HepG2 (cell line): ENCODE measurements at regions not wholly inside any gene's neighbourhood (a gene's known extent, or its start where the extent isn't known, plus 50 kb on each side); places are given as distances from the start of the nearest gene placed in this dataset.
A peak's percentile ranks its signal among the peaks of the same experiment; 100 is the strongest.

Experiments used
- ATAC-seq: fragments of 200-7000 bp; cut with Tn5 transposase; 3 replicates; pipeline ENCODE4 v1.9.1; 2020; ENCODE audit warnings: mild to moderate bottlenecking, moderate library complexity
- BruUV-seq: library from RNA; stranded (reverse); fragments of 400-500 nt; replicated peaks from 2 replicates; lab custom pipeline; 2021; lab: Mats Ljungman, UMichigan
- CTCF ChIA-PET: fragments of 300-600 bp; formaldehyde crosslinking; extraction: SDS; loops from one replicate; lab custom pipeline; 2021; ENCODE audit warnings: low total read pairs, inconsistent platforms, low intra/inter-chr PET ratio; lab: Yijun Ruan, JAX
- POLR2A ChIA-PET: fragments of 350-600 bp; sonication (Branson Sonifier 250); formaldehyde crosslinking; loops from one replicate; lab custom pipeline; 2020; ENCODE audit warnings: antibody characterized with exemption, inconsistent platforms; lab: Yijun Ruan, JAX
- DNase-seq: peaks from one replicate; pipeline ENCODE4 v3.0.0-alpha.2; 2015; ENCODE audit warnings: low spot score
- FAIRE-seq: peaks from 3 replicates; lab custom pipeline; 2011; peaks lifted over from hg19 to GRCh38; lab: Jason Lieb, UNC
- H2AFZ ChIP-seq: one replicate; pipeline ENCODE4 v1.6.1; 2011; ENCODE audit warnings: low read length, inconsistent platforms
- H3K27ac ChIP-seq: fragments of 300-600 bp; 3 replicates; pipeline ENCODE4 v1.8.0; 2011; ENCODE audit warnings: mixed run types, mild to moderate bottlenecking, mixed read lengths, low read length, inconsistent platforms; ENCODE audit not compliant: insufficient read depth; ENCODE audit errors: extremely low read length
- H3K27me3 ChIP-seq, 2 experiments: fragments of 200-600 bp in 1 of 2; 2 replicates in 1 of 2; 3 replicates in 1 of 2; pipeline versions ENCODE4 v1.6.0 to v1.8.0; 2011; ENCODE audit warnings: low read length in 2 of 2, mild to moderate bottlenecking in 2 of 2, moderate library complexity in 2 of 2, inconsistent platforms in 1 of 2; ENCODE audit not compliant: insufficient read depth in 2 of 2, control insufficient read depth in 1 of 2
- H3K36me3 ChIP-seq, 2 experiments: fragments of 200-600 bp in 1 of 2; replicated peaks in 1 of 2; 2 replicates in 1 of 2; 3 replicates in 1 of 2; pipeline versions ENCODE4 v1.5.1 to v1.8.0; 2011; ENCODE audit warnings: low read length in 2 of 2, inconsistent platforms in 1 of 2; ENCODE audit not compliant: insufficient read depth in 2 of 2, control insufficient read depth in 1 of 2
- H3K4me1 ChIP-seq: 2 replicates; pipeline ENCODE4 v1.5.1; 2012; ENCODE audit warnings: low read length, inconsistent platforms; ENCODE audit not compliant: insufficient read depth
- H3K4me2 ChIP-seq: 2 replicates; pipeline ENCODE4 v1.6.0; 2011; ENCODE audit warnings: low read depth, low read length, inconsistent platforms
- H3K4me3 ChIP-seq, 3 experiments: fragments of 200-600 bp in 1 of 3; sonication (generic), shearing (Covaris generic) in 1 of 3; replicated peaks in 1 of 3; 2 replicates each; pipeline ENCODE4 v1.5.1; 2011 to 2016; ENCODE audit warnings: low read length in 3 of 3, inconsistent platforms in 2 of 3, low read depth in 2 of 3, mild to moderate bottlenecking in 2 of 3, control low read depth in 1 of 3, mixed read lengths in 1 of 3; ENCODE audit not compliant: insufficient read depth in 1 of 3
- H3K79me2 ChIP-seq: one replicate; pipeline ENCODE4 v1.6.1; 2011; ENCODE audit warnings: low read length, inconsistent platforms; ENCODE audit not compliant: insufficient read depth
- H3K9ac ChIP-seq: 2 replicates; pipeline ENCODE4 v1.6.0; 2011; ENCODE audit warnings: mild to moderate bottlenecking, low read depth, low read length, inconsistent platforms; ENCODE audit not compliant: insufficient read depth
- H3K9me3 ChIP-seq: 2 replicates; pipeline ENCODE4 v1.5.1; 2012; ENCODE audit warnings: mild to moderate bottlenecking, low read length
- H4K20me1 ChIP-seq: 2 replicates; pipeline ENCODE4 v1.6.0; 2011; ENCODE audit warnings: inconsistent platforms, mild to moderate bottlenecking, low read length, moderate library complexity; ENCODE audit not compliant: insufficient read depth
- MZF1 ChIP-seq: sonication (generic); formaldehyde crosslinking; IDR thresholded peaks from 2 replicates; pipeline ENCODE4 v1.8.1; 2023; ENCODE audit warnings: mild to moderate bottlenecking, missing genetic modification reagents, borderline replicate concordance
- NFYB ChIP-seq: sonication (generic); formaldehyde crosslinking; IDR thresholded peaks from 2 replicates; pipeline ENCODE4 v1.4.0; 2020; ENCODE audit warnings: missing genetic modification reagents
- RFX5 ChIP-seq: IDR thresholded peaks from 2 replicates; pipeline ENCODE4 v1.6.1; 2011; ENCODE audit warnings: low read depth, low read length, improper control_type of control experiment
- SUZ12 ChIP-seq: fragments of 150-350 bp; IDR thresholded peaks from 2 replicates; pipeline ENCODE4 v1.6.1; 2014; ENCODE audit warnings: low read depth, low read length
- XRCC5 ChIP-seq: fragments of 200-400 bp; formaldehyde crosslinking; optimal IDR thresholded peaks from 2 replicates; pipeline ENCODE3; 2017; ENCODE audit warnings: mild to moderate bottlenecking, low read length
- ZBTB26 ChIP-seq: IDR thresholded peaks from 2 replicates; pipeline ENCODE4 v1.6.1; 2016; ENCODE audit warnings: missing compliant biosample characterization, missing genetic modification reagents, borderline replicate concordance
- ZFP36L1 ChIP-seq: sonication (generic); formaldehyde crosslinking; IDR thresholded peaks from 2 replicates; pipeline ENCODE4 v1.8.0; 2022; ENCODE audit warnings: mild to moderate bottlenecking, missing genetic modification reagents, moderate library complexity
- ZHX1 ChIP-seq: sonication (generic); formaldehyde crosslinking; IDR thresholded peaks from 2 replicates; pipeline ENCODE4 v1.8.1; 2022; ENCODE audit warnings: low read depth, mild to moderate bottlenecking, missing genetic modification reagents
- ZNF3 ChIP-seq: IDR thresholded peaks from 2 replicates; pipeline ENCODE4 v1.7.0; 2017; ENCODE audit warnings: inconsistent platforms
- ZNF710 ChIP-seq: sonication (generic); formaldehyde crosslinking; IDR thresholded peaks from 2 replicates; pipeline ENCODE4 v1.5.0; 2020; ENCODE audit warnings: mild to moderate bottlenecking, missing genetic modification reagents, borderline replicate concordance
- ZNF724P ChIP-seq: sonication (generic); formaldehyde crosslinking; IDR thresholded peaks from 2 replicates; pipeline ENCODE4 v1.8.0; 2022; ENCODE audit warnings: missing genetic modification reagents, borderline replicate concordance
- ZNF879 ChIP-seq: sonication (generic); formaldehyde crosslinking; IDR thresholded peaks from 2 replicates; pipeline ENCODE4 v1.8.1; 2023; ENCODE audit warnings: missing genetic modification reagents
- WGBS: methylation state at CpG from one replicate; pipeline ENCODE4 v1.1.6; 2017; ENCODE audit warnings: low lambda C conversion rate; 5-methylcytosine and 5-hydroxymethylcytosine counted together
- in situ Hi-C: cut with HindIII; loops from 2 replicates; pipeline ENCODE4 v1.10.0; 2017; ENCODE audit warnings: low pct_unique_long_range_greater_than_20kb; ENCODE audit not compliant: extremely low pct_ligation_motif_present
- intact Hi-C: fragments of 100-400 bp; cut with micrococcal nuclease; formaldehyde crosslinking; loops from one replicate; pipeline ENCODE4 v1.10.0; 2022; ENCODE audit not compliant: unreplicated experiment

- H3K9me3 ChIP-seq = 0 out of 2 replicates have a peak, but pooled peaks cover 4% of the 10 kb centered on the region
- no peak overlapping the region for H2AFZ ChIP-seq
- TF ChIP-seq SUZ12 = no peak
- TF ChIP-seq ZHX1 (CRISPR knock-in tag) = no peak
- 0 out of 2 replicates have a peak, but pooled peaks have one; percentile 46 for TF ChIP-seq ZFP36L1 (CRISPR knock-in tag)
- TF ChIP-seq ZNF3 = no peak
- TF ChIP-seq ZBTB26 (CRISPR knock-in tag) = no peak
- no peak for TF ChIP-seq XRCC5
- TF ChIP-seq RFX5 = no peak
- peak; percentile 4; the same call in 1 of the 2 replicates for TF ChIP-seq ZNF724P (CRISPR knock-in tag)
- no peak for TF ChIP-seq NFYB (CRISPR knock-in tag)
- TF ChIP-seq ZNF710 (CRISPR knock-in tag) = no peak
- no peak for TF ChIP-seq ZNF879
- TF ChIP-seq MZF1 (CRISPR knock-in tag) = no peak
- no peaks in the 10 kb centered on the region for H3K36me3 ChIP-seq
- in situ Hi-C loops = no loop called here
- peaks cover 29% of the 10 kb centered on the region for H3K4me1 ChIP-seq
- intact Hi-C loops = loop anchor here (1.0 to 5.0 kb wide), 3 partner anchors 17 to 69 kb away; no protein-coding TSS in a partner anchor
- ChIA-PET POLR2A (interaction anchor here (0.6 to 1.9 kb wide), 4 partner anchors 16 to 44 kb away, joined by 3 to 11 read pairs (median 7); no protein-coding TSS in a partner anchor), CTCF (no interaction called here)
- no peaks in the 10 kb centered on the region for H3K27me3 ChIP-seq
- ATAC-seq = peak; percentile 59; the same call in 2 of the 3 replicates
- no TSS peak for BruUV-seq
- no peak for DNase-seq
- H3K79me2 ChIP-seq = no peaks in the 10 kb centered on the region
- no peak overlapping the region for H3K4me2 ChIP-seq
- no peaks in the 10 kb centered on the region for H4K20me1 ChIP-seq
- no peak overlapping the region for H3K4me3 ChIP-seq
- FAIRE-seq = no peak
- WGBS = 95% methylated on average over 3 of the region's 3 CpGs
- H3K27ac ChIP-seq = peak overlapping the region; percentile 52
- peak overlapping the region; percentile 30; the same call in 1 of the 2 replicates for H3K9ac ChIP-seq
Observed at GRCh38 chr2:145777914-145778313, 1258.0 kb upstream of the ZEB2 start.
